ENCODE measurements at regions not wholly inside any gene's neighbourhood (a gene's known extent, or its start where the extent isn't known, plus 50 kb on each side); places are given as distances from the start of the nearest gene placed in this dataset.

GRCh38 chr21:39005502-39005787 is 177.8 kb downstream of the PSMG1 start:
- no peak for TF ChIP-seq CTCF (IDR thresholded peaks at IDR 0.05)
- no peak for TF ChIP-seq POLR2AphosphoS5 (IDR thresholded peaks at IDR 0.05; ENCODE audit: low read depth, low read length)
- TF ChIP-seq TCF7L2 (IDR thresholded peaks at IDR 0.05; ENCODE audit: low read depth, low read length): no peak
- TF ChIP-seq REST (IDR thresholded peaks at IDR 0.05; ENCODE audit: insufficient read depth in 1 of 2, low read depth in 2 of 2, low read length in 1 of 2): no peak
